Psoas muscle (tissue), 7 donors: ENCODE measurements at regions not wholly inside any gene's neighbourhood (a gene's known extent, or its start where the extent isn't known, plus 50 kb on each side); places are given as distances from the start of the nearest gene placed in this dataset.

ENCODE experiments used
- ATAC-seq, 4 donors: fragments of 200-7000 bp; cut with Tn5 transposase; one replicate each; pipeline ENCODE4 v1.9.1; 2020; ENCODE audit warnings: moderate library complexity in 3 of 4, mild to moderate bottlenecking in 2 of 4
- DNase-seq, 2 donors: peaks; one replicate each; pipeline ENCODE4 v3.0.0-alpha.2; 2020
- H3K27ac ChIP-seq: fragments of 200-600 bp; one replicate; pipeline ENCODE4 v1.8.0; 2022
- H3K27me3 ChIP-seq, 3 donors: fragments of 200-600 bp in 1 of 3; one replicate each; pipeline versions ENCODE4 v1.6.1 to v1.8.0; 2013 to 2022; ENCODE audit warnings: low read length in 2 of 3, mild to moderate bottlenecking in 2 of 3, moderate library complexity in 1 of 3; ENCODE audit not compliant: insufficient read depth in 3 of 3
- H3K36me3 ChIP-seq, 2 donors: fragments of 200-600 bp in 1 of 2; one replicate each; pipeline versions ENCODE4 v1.6.1 to v1.8.0; 2013 to 2022; ENCODE audit warnings: low read depth in 1 of 2, mild to moderate bottlenecking in 1 of 2, moderate library complexity in 1 of 2; ENCODE audit not compliant: insufficient read depth in 1 of 2
- H3K4me1 ChIP-seq: fragments of 200-600 bp; one replicate; pipeline ENCODE4 v1.8.0; 2022
- H3K4me3 ChIP-seq: fragments of 200-600 bp; one replicate; pipeline ENCODE4 v1.8.0; 2022; ENCODE audit warnings: mild to moderate bottlenecking
- H3K9me3 ChIP-seq: fragments of 200-600 bp; one replicate; pipeline ENCODE4 v1.8.0; 2022
- CTCF ChIP-seq: fragments of 200-600 bp; IDR thresholded peaks from one replicate; pipeline ENCODE4 v1.8.0; 2022; ENCODE audit warnings: antibody characterized with exemption
- WGBS, 3 donors: extraction: QIAGEN DNeasy Blood & Tissue Kit; methylation state at CpG; one replicate each; pipeline versions ENCODE4 v1.1.6 to v1.1.7; 2013; 5-methylcytosine and 5-hydroxymethylcytosine counted together
- intact Hi-C, 2 donors: fragments of 100-400 bp; cut with DNase I; formaldehyde crosslinking; loops; one replicate each; pipeline versions ENCODE4 v1.11.0 to v1.14.2; 2022
- donor health status: healthy with polysubstance abuse.
- donor health status: DM: no; HTN: no; CAD: no; lungs with moderate emphysema.
- donor health status: Bipolar disorder and iron deficiency.
- donor health status: healthy.
- donor health status: DM: yes; HTN: yes; CAD: no.
- donor health status: DM: no; HTN: no; CAD: no.
- donor health status: DM: yes; HTN: yes; CAD: no.

- intact Hi-C loops: no loop called here
- Histone ChIP-seq H3K27ac (no peak overlapping the region), H3K4me1 (no peaks in the 10 kb centered on the region), H3K9me3 (no peaks in the 10 kb centered on the region), H3K4me3 (no peak overlapping the region), H3K27me3 (no peaks in the 10 kb centered on the region), H3K36me3 (no peaks in the 10 kb centered on the region)
- TF ChIP-seq CTCF: no peak
- DNase-seq (no peak), ATAC-seq (no peak)
- 32 to 53% (median 32%) methylated on average over 8 of the region's 8 CpGs for WGBS, 3 donors
Observed at GRCh38 chr5:34531751-34532360, 124.3 kb upstream of the RAI14 start.

GRCh38 chr5:34533582-34534522, 122.3 kb upstream of the RAI14 start:
- 47 to 65% (median 48%) methylated on average over 4 of the region's 4 CpGs for WGBS, 3 donors
- H3K27ac ChIP-seq: no peak overlapping the region
- TF ChIP-seq CTCF: no peak
- H3K27me3 ChIP-seq: no peaks in the 10 kb centered on the region
- H3K4me1 ChIP-seq: no peaks in the 10 kb centered on the region
- no peaks in the 10 kb centered on the region for H3K9me3 ChIP-seq
- intact Hi-C loops: no loop called here
- no peak for ATAC-seq
- H3K36me3 ChIP-seq: no peaks in the 10 kb centered on the region
- no peak for DNase-seq
- no peak overlapping the region for H3K4me3 ChIP-seq

GRCh38 chr5:34534523-34535103, 121.5 kb upstream of the RAI14 start:
- no peak overlapping the region for H3K4me3 ChIP-seq
- DNase-seq (no peak), ATAC-seq (no peak)
- H3K27me3 ChIP-seq: peaks cover 0 to 5% (median 0%) of the 10 kb centered on the region in 3 donors
- intact Hi-C loops: no loop called here
- 39 to 61% (median 54%) methylated on average over 4 of the region's 4 CpGs for WGBS, 3 donors
- H3K27ac ChIP-seq: no peak overlapping the region
- no peak for TF ChIP-seq CTCF
- no peaks in the 10 kb centered on the region for H3K36me3 ChIP-seq
- H3K4me1 ChIP-seq: no peaks in the 10 kb centered on the region
- H3K9me3 ChIP-seq: no peaks in the 10 kb centered on the region

- Histone ChIP-seq H3K27me3 (peaks cover 0 to 6% (median 0%) of the 10 kb centered on the region in 3 donors), H3K9me3 (no peaks in the 10 kb centered on the region), H3K36me3 (no peaks in the 10 kb centered on the region), H3K4me3 (no peak overlapping the region), H3K27ac (no peak overlapping the region), H3K4me1 (no peaks in the 10 kb centered on the region)
- no peak for ATAC-seq
- no peak for DNase-seq
- TF ChIP-seq CTCF: no peak
- WGBS, 3 donors: 52 to 71% (median 59%) methylated on average over 1 of the region's 1 CpG
- intact Hi-C loops: no loop called here
Observed at GRCh38 chr5:34535433-34535832, 120.7 kb upstream of the RAI14 start.
